ENCODE measurements at regions not wholly inside any gene's neighbourhood (a gene's known extent, or its start where the extent isn't known, plus 50 kb on each side); places are given as distances from the start of the nearest gene placed in this dataset.

- H3K27ac ChIP-seq, result no peak overlapping the region
- TF ChIP-seq ZFX (IDR thresholded peaks at IDR 0.05; ENCODE audit: borderline replicate concordance) (no peak), CTCF (IDR thresholded peaks at IDR 0.05) (no peak)
Measured at GRCh38 chr2:217685255-217685605, 317.6 kb downstream of the TNS1 start.

GRCh38 chr2:217684431-217685254 is 318.2 kb downstream of the TNS1 start:
- TF ChIP-seq CTCF (IDR thresholded peaks at IDR 0.05), result no peak
- no peak for TF ChIP-seq ZFX (IDR thresholded peaks at IDR 0.05; ENCODE audit: borderline replicate concordance)

GRCh38 chr2:217683106-217683870 is 319.5 kb downstream of the TNS1 start:
- no peak overlapping the region for H3K27ac ChIP-seq

More at GRCh38 chr2:217684431-217685254, 318.2 kb downstream of the TNS1 start:
- H3K27ac ChIP-seq, result no peak overlapping the region

GRCh38 chr2:217681791-217682190 is 321.0 kb downstream of the TNS1 start:
- TF ChIP-seq ZFX (IDR thresholded peaks at IDR 0.05; ENCODE audit: borderline replicate concordance), result no peak
- no peak for TF ChIP-seq CTCF (IDR thresholded peaks at IDR 0.05)
- no peak overlapping the region for H3K27ac ChIP-seq

More at GRCh38 chr2:217683106-217683870, 319.5 kb downstream of the TNS1 start:
- TF ChIP-seq CTCF (IDR thresholded peaks at IDR 0.05), result no peak
- TF ChIP-seq ZFX (IDR thresholded peaks at IDR 0.05; ENCODE audit: borderline replicate concordance), result no peak

GRCh38 chr2:217680381-217680780 is 322.4 kb downstream of the TNS1 start:
- no peak overlapping the region for H3K27ac ChIP-seq
- TF ChIP-seq CTCF (IDR thresholded peaks at IDR 0.05), result no peak
- no peak for TF ChIP-seq ZFX (IDR thresholded peaks at IDR 0.05; ENCODE audit: borderline replicate concordance)

GRCh38 chr2:217673627-217674026 is 329.2 kb downstream of the TNS1 start:
- no peak overlapping the region for H3K27ac ChIP-seq
- TF ChIP-seq CTCF (IDR thresholded peaks at IDR 0.05) (no peak), ZFX (IDR thresholded peaks at IDR 0.05; ENCODE audit: borderline replicate concordance) (no peak)

GRCh38 chr2:217672472-217672871 is 330.3 kb downstream of the TNS1 start:
- H3K27ac ChIP-seq, result no peak overlapping the region
- TF ChIP-seq CTCF (IDR thresholded peaks at IDR 0.05) (no peak), ZFX (IDR thresholded peaks at IDR 0.05; ENCODE audit: borderline replicate concordance) (no peak)
